Mesenchymal stem cell (in vitro differentiated cells and primary cell): ENCODE measurements at regions not wholly inside any gene's neighbourhood (a gene's known extent, or its start where the extent isn't known, plus 50 kb on each side); places are given as distances from the start of the nearest gene placed in this dataset.

Experiments
- DNase-seq: peaks from one replicate; pipeline ENCODE4 v3.0.0-alpha.2; 2013
- H2AFZ ChIP-seq: one replicate; pipeline ENCODE4 v1.6.1; 2013; ENCODE audit warnings: low read depth, mild to moderate bottlenecking, control low read depth, inconsistent platforms, low read length, moderate library complexity
- H2AK5ac ChIP-seq: 2 replicates; pipeline ENCODE4 v1.6.1; 2013; ENCODE audit warnings: low read length, moderate library complexity, mild to moderate bottlenecking, inconsistent platforms; ENCODE audit not compliant: severe bottlenecking
- H2BK120ac ChIP-seq: one replicate; pipeline ENCODE4 v1.6.1; 2013; ENCODE audit warnings: low read depth, mild to moderate bottlenecking, inconsistent platforms, low read length, moderate library complexity
- H2BK12ac ChIP-seq, 2 experiments: one replicate each; pipeline ENCODE4 v1.6.1; 2013; ENCODE audit warnings: inconsistent platforms in 2 of 2, low read length in 2 of 2, mild to moderate bottlenecking in 2 of 2, moderate library complexity in 2 of 2, control low read depth in 1 of 2
- H2BK15ac ChIP-seq: one replicate; pipeline ENCODE4 v1.6.1; 2013; ENCODE audit warnings: mild to moderate bottlenecking, low read depth, inconsistent platforms; ENCODE audit not compliant: poor library complexity, severe bottlenecking
- H2BK5ac ChIP-seq: 2 replicates; pipeline ENCODE4 v1.6.1; 2013; ENCODE audit warnings: low read depth, mild to moderate bottlenecking, low read length, control low read depth, inconsistent platforms; ENCODE audit not compliant: poor library complexity, severe bottlenecking
- H3K14ac ChIP-seq, 2 experiments: one replicate each; pipeline ENCODE4 v1.6.1; 2013; ENCODE audit warnings: inconsistent platforms in 2 of 2, low read length in 2 of 2, control low read depth in 1 of 2, mild to moderate bottlenecking in 1 of 2, moderate library complexity in 1 of 2
- H3K18ac ChIP-seq, 2 experiments: one replicate each; pipeline ENCODE4 v1.6.1; 2013; ENCODE audit warnings: inconsistent platforms in 2 of 2, low read length in 2 of 2, control low read depth in 1 of 2, low read depth in 1 of 2, mild to moderate bottlenecking in 1 of 2
- H3K23ac ChIP-seq, 2 experiments: one replicate each; pipeline ENCODE4 v1.6.1; 2013; ENCODE audit warnings: inconsistent platforms in 2 of 2, low read length in 2 of 2, mild to moderate bottlenecking in 2 of 2, moderate library complexity in 2 of 2, control low read depth in 1 of 2
- H3K27ac ChIP-seq: 2 replicates; pipeline ENCODE4 v1.5.1; 2013; ENCODE audit warnings: mild to moderate bottlenecking, moderate library complexity, low read length, control low read depth, inconsistent platforms; ENCODE audit not compliant: poor library complexity, severe bottlenecking
- H3K27me3 ChIP-seq, 2 experiments: 2 replicates each; pipeline versions ENCODE4 v1.6.1 to v1.7.0; 2013; ENCODE audit warnings: low read length in 2 of 2, mild to moderate bottlenecking in 2 of 2, moderate library complexity in 2 of 2, control low read depth in 1 of 2, inconsistent platforms in 1 of 2; ENCODE audit not compliant: control insufficient read depth in 1 of 2, insufficient read depth in 1 of 2
- H3K36me3 ChIP-seq, 2 experiments: 2 replicates each; pipeline versions ENCODE4 v1.6.1 to v1.7.0; 2013; ENCODE audit warnings: low read length in 2 of 2, control low read depth in 1 of 2, inconsistent platforms in 1 of 2, low read depth in 1 of 2, mild to moderate bottlenecking in 1 of 2; ENCODE audit not compliant: insufficient read depth in 2 of 2, control insufficient read depth in 1 of 2
- H3K4ac ChIP-seq, 2 experiments: one replicate each; pipeline ENCODE4 v1.6.1; 2013; ENCODE audit warnings: inconsistent platforms in 2 of 2, low read length in 2 of 2, mild to moderate bottlenecking in 2 of 2, moderate library complexity in 2 of 2, control low read depth in 1 of 2, low read depth in 1 of 2
- H3K4me1 ChIP-seq: 2 replicates; pipeline ENCODE4 v1.6.1; 2013; ENCODE audit warnings: low read depth, low read length, control low read depth; ENCODE audit not compliant: control insufficient read depth, insufficient read depth
- H3K4me2 ChIP-seq: 2 replicates; pipeline ENCODE4 v1.6.1; 2013; ENCODE audit warnings: low read length, mild to moderate bottlenecking, inconsistent platforms; ENCODE audit not compliant: poor library complexity, severe bottlenecking
- H3K4me3 ChIP-seq, 2 experiments: 2 replicates each; pipeline versions ENCODE4 v1.5.1 to v1.7.0; 2013; ENCODE audit warnings: low read length in 2 of 2, mild to moderate bottlenecking in 2 of 2, control low read depth in 1 of 2, low read depth in 1 of 2; ENCODE audit not compliant: insufficient read depth in 1 of 2
- H3K79me1 ChIP-seq: replicated peaks from 2 replicates; pipeline ENCODE4 v1.6.1; 2013; ENCODE audit warnings: mild to moderate bottlenecking, control low read depth, low read length, inconsistent platforms; ENCODE audit not compliant: poor library complexity, severe bottlenecking
- H3K9ac ChIP-seq: 2 replicates; pipeline ENCODE4 v1.7.0; 2013; ENCODE audit warnings: mild to moderate bottlenecking, low read length, moderate library complexity
- H3K9me3 ChIP-seq: 2 replicates; pipeline ENCODE4 v1.7.0; 2013; ENCODE audit warnings: mild to moderate bottlenecking, low read length; ENCODE audit not compliant: control insufficient read depth
- H4K8ac ChIP-seq: one replicate; pipeline ENCODE4 v1.6.1; 2013; ENCODE audit warnings: inconsistent platforms, mild to moderate bottlenecking, low read length, moderate library complexity
- H4K91ac ChIP-seq: one replicate; pipeline ENCODE4 v1.6.1; 2013; ENCODE audit warnings: mild to moderate bottlenecking, low read length, inconsistent platforms
- WGBS: methylation state at CpG from one replicate; pipeline ENCODE4 v1.1.7; 2013; ENCODE audit warnings: mixed read lengths; 5-methylcytosine and 5-hydroxymethylcytosine counted together

DNA sequence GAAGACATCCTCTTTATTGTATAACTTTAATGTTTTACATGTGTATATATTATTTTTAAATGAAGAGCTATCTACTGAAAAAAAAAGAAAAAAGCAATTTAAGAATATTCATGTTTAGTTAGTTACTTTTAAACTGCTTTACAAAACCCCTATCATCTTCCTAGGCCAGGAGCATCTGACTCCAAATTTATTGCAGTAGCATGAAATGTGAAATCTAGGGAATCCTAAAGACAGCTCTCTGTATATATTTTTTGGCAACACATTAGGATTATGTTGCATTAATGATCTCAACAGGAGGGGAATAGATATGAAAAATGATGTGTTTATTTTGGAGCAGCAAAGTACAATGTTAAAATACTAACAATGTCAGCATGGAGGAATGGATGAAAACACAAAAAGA, 158.3 kb downstream of the CNTN3 start:
- Histone ChIP-seq H3K4me3 (no peak overlapping the region), H3K4ac (no peak overlapping the region), H4K91ac (no peak overlapping the region), H2AFZ (no peak overlapping the region), H2BK15ac (no peak overlapping the region), H4K8ac (no peak overlapping the region), H2BK120ac (no peak overlapping the region), H3K23ac (no peak overlapping the region), H3K4me1 (no peaks in the 10 kb centered on the region), H3K9ac (no peak overlapping the region), H2BK5ac (no peak overlapping the region), H3K9me3 (no peaks in the 10 kb centered on the region), H3K79me1 (no peaks in the 10 kb centered on the region), H3K27ac (no peak overlapping the region), H3K4me2 (no peak overlapping the region), H3K27me3 (no peaks in the 10 kb centered on the region), H2BK12ac (no peak overlapping the region), H3K36me3 (no peaks in the 10 kb centered on the region), H3K18ac (no peak overlapping the region), H3K14ac (no peak overlapping the region), H2AK5ac (no peak overlapping the region)
- DNase-seq: no peak

DNA sequence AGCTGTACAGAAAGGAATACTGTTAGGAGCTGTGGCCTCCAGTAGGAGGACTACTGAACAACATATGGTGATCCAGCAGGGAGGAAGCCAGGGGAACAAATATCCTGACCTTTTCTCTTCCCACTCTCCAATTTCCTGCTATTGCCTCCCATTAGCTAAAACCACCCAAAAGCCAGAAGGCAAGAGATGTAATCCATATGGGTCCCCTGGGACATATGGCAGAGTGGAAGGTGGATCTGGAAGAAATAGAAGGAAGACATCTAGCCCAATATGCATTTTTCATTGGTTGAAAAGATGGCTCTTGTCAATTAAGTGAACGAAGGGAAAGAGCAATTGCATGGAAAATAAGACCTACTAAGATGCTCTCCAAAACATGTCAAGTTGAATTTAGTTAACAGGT, 167.2 kb downstream of the CNTN3 start:
- Histone ChIP-seq H3K27me3 (no peaks in the 10 kb centered on the region), H2BK5ac (no peak overlapping the region)
- no CpG with 5 or more reads among the region's 1 CpG for WGBS

DNA sequence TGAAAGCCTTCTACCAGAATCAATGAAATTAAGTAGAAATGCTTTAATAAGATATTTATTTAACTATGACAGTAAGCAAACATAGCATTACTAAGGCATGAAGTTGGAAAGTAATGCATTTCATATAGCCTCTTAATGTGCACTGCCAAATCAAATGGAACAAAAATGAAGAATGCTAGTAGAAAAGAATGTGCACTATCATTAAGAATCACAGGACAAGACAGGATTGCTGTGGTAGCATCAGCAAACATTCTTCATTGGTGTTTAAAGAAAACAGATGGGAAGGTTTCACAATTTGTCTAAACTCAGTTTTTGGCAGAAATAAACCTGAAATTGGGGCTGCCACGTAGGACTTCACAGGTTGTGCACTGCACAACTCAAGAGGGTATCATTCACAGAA, 168.9 kb downstream of the CNTN3 start:
- Histone ChIP-seq H3K9me3 (no peaks in the 10 kb centered on the region), H3K18ac (no peak overlapping the region), H3K4me1 (no peaks in the 10 kb centered on the region), H2BK12ac (no peak overlapping the region), H2BK15ac (no peak overlapping the region), H2BK5ac (no peak overlapping the region), H2AK5ac (no peak overlapping the region), H4K91ac (no peak overlapping the region), H2BK120ac (no peak overlapping the region), H3K27me3 (no peaks in the 10 kb centered on the region), H3K79me1 (no peaks in the 10 kb centered on the region), H4K8ac (no peak overlapping the region), H3K4ac (no peak overlapping the region), H2AFZ (no peak overlapping the region), H3K9ac (no peak overlapping the region), H3K23ac (no peak overlapping the region), H3K4me2 (no peak overlapping the region), H3K27ac (no peak overlapping the region), H3K36me3 (no peaks in the 10 kb centered on the region), H3K4me3 (no peak overlapping the region), H3K14ac (no peak overlapping the region)
- WGBS: 39% methylated on average over 1 of the region's 1 CpG
- DNase-seq: no peak

More for the DNA sequence above, 167.2 kb downstream of the CNTN3 start:
- no peak overlapping the region for H2BK15ac ChIP-seq
- H3K9me3 ChIP-seq: no peaks in the 10 kb centered on the region
- DNase-seq: no peak
- H3K14ac ChIP-seq: no peak overlapping the region
- H2AK5ac ChIP-seq: no peak overlapping the region
- no peak overlapping the region for H3K4ac ChIP-seq
- no peaks in the 10 kb centered on the region for H3K36me3 ChIP-seq
- H4K91ac ChIP-seq: no peak overlapping the region
- H3K4me1 ChIP-seq: no peaks in the 10 kb centered on the region
- H4K8ac ChIP-seq: no peak overlapping the region
- H3K9ac ChIP-seq: no peak overlapping the region
- no peak overlapping the region for H2AFZ ChIP-seq
- H3K4me2 ChIP-seq: no peak overlapping the region
- no peak overlapping the region for H2BK120ac ChIP-seq
- H3K4me3 ChIP-seq: no peak overlapping the region
- H3K18ac ChIP-seq: no peak overlapping the region
- no peak overlapping the region for H3K27ac ChIP-seq
- H2BK12ac ChIP-seq: no peak overlapping the region
- no peak overlapping the region for H3K23ac ChIP-seq
- H3K79me1 ChIP-seq: no peaks in the 10 kb centered on the region

DNA sequence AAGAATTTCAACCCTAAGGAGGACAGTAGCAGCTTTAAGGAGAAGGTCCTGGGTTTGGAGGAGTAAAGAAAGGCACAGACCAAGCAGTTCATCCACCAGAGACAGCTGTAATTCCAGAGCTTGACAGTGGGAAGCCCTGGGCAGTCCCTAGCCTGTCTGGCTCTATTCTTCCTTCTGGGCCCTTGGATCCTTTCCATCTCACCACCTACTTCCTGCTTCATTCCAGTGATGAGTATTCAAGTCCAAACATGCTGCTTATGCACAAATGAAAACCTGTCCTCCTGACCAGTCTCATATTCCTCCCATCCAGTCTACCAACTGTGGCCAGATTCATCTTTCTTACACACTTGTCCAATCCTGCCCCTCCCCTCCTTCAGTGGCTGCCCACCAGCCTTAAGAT, 171.4 kb downstream of the CNTN3 start:
- H3K14ac ChIP-seq: no peak overlapping the region
- H3K4me3 ChIP-seq: no peak overlapping the region
- H3K9me3 ChIP-seq: no peaks in the 10 kb centered on the region
- H3K23ac ChIP-seq: no peak overlapping the region
- H3K27me3 ChIP-seq: no peaks in the 10 kb centered on the region
- no peak overlapping the region for H4K8ac ChIP-seq
- H3K79me1 ChIP-seq: no peaks in the 10 kb centered on the region
- H3K4me1 ChIP-seq: no peaks in the 10 kb centered on the region
- no peak overlapping the region for H4K91ac ChIP-seq
- no peak overlapping the region for H2AFZ ChIP-seq
- H2BK12ac ChIP-seq: no peak overlapping the region
- no peak overlapping the region for H3K4ac ChIP-seq
- H3K27ac ChIP-seq: no peak overlapping the region
- no peak for DNase-seq
- no peak overlapping the region for H2BK120ac ChIP-seq
- no peak overlapping the region for H3K4me2 ChIP-seq
- no peak overlapping the region for H3K9ac ChIP-seq
- no peaks in the 10 kb centered on the region for H3K36me3 ChIP-seq
- no peak overlapping the region for H3K18ac ChIP-seq
- no peak overlapping the region for H2BK5ac ChIP-seq
- no peak overlapping the region for H2AK5ac ChIP-seq
- no peak overlapping the region for H2BK15ac ChIP-seq
